Stimulated activated CD4-positive, alpha-beta T cell treated with anti-CD3 and anti-CD28 coated beads, Interleukin-12 subunit alpha, Interleukin-12 subunit beta, amount 100 ng/mL, for 48 hours (primary cell): ENCODE measurements at regions not wholly inside any gene's neighbourhood (a gene's known extent, or its start where the extent isn't known, plus 50 kb on each side); places are given as distances from the start of the nearest gene placed in this dataset.

Experiments
- DNase-seq, 3 donors: peaks; one replicate each; pipeline ENCODE4 v3.0.0-alpha.2; 2020; ENCODE audit warnings: low read depth in 2 of 3, low spot score in 1 of 3

GRCh38 chr16:63596716-63597115, 1525.1 kb downstream of the CDH11 start:
- no peak for DNase-seq

DNA sequence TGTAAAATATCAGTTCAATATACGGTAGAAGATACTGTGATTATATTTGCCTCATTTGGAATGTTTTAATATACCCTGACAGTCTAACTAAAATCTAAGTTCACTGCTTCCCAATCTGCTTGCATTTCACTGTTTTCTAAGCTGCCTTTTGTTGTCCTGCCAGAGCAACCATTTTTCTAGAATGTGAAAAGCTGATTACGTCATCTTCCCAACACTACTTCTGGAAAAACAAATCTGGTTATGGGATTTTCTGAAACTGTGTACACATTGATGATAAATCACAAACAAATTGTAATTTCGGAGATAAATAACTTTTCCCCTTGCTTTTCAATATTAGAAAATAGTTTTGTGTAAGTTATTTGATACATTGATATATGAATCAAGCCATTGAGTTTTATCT, 1529.0 kb downstream of the CDH11 start:
- no peak for DNase-seq

- DNase-seq: no peak
These were observed 1540.3 kb downstream of the CDH11 start for GRCh38 chr16:63581570-63581969.

DNA sequence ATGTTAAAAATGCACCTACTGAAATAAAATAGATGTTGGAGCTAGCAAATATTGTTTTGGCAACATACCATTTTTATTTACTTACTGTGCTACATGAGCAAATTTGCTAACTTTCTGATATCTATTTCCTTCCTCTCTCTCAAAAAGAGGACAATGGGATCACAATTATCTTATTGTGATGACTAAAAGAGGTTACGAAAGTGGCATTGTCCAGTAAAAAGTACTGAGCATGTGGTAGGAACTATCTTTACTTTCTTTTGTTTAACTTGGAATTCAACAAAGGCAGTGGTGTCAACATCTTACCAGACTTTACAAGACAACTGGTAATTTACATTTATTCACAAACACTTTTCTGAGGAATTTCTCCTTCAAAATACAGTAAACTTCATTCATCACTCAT, 1542.6 kb upstream of the CDH8 start:
- no peak for DNase-seq

GRCh38 chr16:63577891-63578290, 1541.7 kb upstream of the CDH8 start:
- no peak for DNase-seq

DNA sequence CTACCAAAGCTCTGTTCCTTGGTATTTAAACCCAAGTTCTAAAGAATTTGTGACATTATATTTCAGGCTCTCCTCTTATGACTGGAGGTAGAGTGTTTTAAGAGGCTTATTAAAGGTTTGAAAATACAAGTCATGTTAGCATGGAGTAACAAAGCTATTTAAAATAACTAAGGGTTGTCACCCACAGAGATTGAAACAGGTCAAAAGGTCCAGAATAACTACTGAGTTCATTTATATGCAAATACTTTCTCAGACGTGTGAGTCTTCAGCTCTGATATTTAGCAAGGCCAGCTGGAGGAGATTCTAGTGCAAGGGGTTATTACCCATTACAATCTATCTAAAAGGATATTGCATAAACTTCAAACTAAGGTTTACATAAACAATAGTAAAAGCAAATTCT, 1538.8 kb upstream of the CDH8 start:
- DNase-seq: no peak

DNA sequence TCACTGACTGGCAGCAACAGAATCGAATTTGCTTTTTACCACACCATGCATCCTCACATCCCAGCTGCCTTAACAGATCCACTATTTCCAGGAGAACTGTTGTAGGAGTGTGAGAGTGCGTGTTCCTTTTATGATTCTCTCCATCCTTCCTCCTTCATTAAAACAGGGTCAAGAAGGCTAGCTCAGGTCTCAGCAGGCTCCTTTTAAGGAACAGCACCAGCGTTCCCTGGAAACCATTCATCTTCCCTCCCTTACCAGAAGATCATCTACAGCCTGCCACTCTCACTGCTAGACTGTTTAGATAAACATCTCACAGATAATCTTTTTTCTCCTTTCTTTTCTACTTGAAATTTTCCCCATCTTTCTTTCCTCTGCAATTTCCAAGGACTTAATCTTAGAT, 1531.9 kb upstream of the CDH8 start:
- DNase-seq: no peak

GRCh38 chr16:63563819-63564505, 1527.7 kb upstream of the CDH8 start:
- DNase-seq: no peak

- no peak for DNase-seq
These were observed 1517.7 kb upstream of the CDH8 start for GRCh38 chr16:63553980-63554379.

DNA sequence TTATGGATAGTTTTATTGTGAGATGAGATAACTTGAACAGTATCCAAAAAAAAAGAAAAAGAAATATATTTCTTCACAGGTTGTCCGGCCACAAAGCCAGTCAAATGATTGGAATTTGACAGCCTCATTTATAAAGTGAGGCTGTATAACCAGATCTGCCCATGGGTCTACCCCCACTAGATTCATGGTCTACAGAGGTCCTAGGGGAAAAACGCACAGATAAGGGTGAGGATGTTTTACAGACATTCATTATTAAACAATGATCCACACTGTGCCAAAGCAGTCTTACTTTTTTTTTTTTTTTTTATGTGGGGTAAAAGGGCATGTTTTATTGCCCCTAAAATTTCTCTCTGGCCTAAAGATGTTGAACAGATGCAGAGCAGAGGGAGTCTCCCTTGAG, 1503.0 kb upstream of the CDH8 start:
- no peak for DNase-seq

DNA sequence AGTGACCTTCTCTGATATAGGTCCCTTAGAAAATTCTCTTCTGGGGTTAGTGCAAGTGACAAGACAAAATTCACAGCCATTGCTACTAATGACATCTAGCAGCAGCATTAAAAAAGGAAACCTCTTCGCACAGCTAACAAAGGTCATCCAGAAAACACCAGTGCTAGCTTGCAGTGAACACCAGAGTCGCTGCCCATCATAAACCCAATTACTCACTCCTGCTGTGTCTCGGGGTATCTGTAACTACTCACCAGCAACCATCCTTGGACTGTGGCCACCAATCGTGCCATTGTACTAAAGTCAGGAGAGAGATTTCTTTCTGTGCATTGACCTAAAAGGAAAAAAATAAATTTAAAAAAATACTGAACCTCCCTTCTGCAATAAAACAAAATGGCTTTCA, 1494.7 kb upstream of the CDH8 start:
- no peak for DNase-seq

DNA sequence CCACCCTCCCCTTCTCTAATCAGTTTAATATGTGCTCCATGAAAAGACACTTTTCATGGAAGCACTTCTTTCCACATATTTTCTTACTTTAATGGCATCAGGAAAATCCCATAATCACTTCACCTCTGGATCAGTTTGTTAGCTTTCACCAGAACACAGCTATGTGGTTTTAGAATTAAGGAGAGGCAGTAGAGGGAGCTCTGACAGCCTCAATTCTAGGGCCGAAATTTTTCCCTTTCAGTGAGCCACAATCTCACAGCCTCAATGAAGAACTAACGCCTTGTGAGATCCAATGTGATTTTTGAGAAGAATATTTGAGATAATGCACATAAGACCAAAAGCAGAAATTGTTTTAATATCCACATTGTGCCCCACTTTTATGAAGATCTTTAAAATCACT, 1494.0 kb upstream of the CDH8 start:
- no peak for DNase-seq

GRCh38 chr16:63527404-63527803, 1491.2 kb upstream of the CDH8 start:
- DNase-seq: no peak

DNA sequence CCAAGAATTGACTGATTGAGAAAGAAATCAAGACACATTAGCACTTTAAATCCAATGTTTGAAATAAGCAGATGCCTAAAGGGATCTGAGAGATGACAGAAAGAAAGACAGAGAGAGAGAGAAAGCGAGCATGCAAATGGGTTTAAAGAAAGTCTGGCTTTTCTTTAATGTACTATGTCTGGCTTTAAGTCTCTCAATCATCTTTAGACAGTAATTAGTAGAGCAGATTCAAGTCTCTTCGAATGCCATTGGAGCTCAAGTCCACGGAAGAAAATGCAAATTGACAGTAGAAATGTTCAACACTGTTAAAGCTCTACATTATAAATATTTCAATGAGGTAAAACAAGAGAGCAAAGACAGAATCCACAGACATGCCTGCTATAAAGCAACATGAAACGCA, 1480.2 kb upstream of the CDH8 start:
- no peak for DNase-seq

GRCh38 chr16:63512910-63513309, 1476.7 kb upstream of the CDH8 start:
- DNase-seq: no peak

- no peak for DNase-seq
These were observed 1461.2 kb upstream of the CDH8 start for GRCh38 chr16:63497408-63497807.

- no peak for DNase-seq
These were observed 1460.0 kb upstream of the CDH8 start for GRCh38 chr16:63496282-63496681.

DNA sequence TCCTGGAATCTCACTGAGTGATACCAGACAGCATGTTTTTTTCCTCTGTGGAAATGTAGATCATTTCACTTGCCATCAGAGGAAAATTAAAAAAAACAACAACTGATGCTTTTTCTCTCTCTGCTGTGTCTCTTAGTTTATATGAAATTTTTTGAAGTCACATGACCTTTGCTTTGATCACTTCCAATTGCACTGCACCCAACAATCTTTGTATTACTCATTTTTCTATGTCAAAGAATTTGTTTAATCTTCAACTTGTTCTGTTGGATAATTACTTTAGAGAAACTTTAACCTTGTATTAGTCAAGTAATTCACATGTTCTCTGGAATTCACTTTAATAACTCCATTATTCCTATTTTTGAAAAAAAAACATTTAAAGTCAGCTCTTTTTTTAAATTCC, 1452.7 kb upstream of the CDH8 start:
- DNase-seq: no peak

GRCh38 chr16:63481060-63481459, 1444.8 kb upstream of the CDH8 start:
- DNase-seq: no peak

DNA sequence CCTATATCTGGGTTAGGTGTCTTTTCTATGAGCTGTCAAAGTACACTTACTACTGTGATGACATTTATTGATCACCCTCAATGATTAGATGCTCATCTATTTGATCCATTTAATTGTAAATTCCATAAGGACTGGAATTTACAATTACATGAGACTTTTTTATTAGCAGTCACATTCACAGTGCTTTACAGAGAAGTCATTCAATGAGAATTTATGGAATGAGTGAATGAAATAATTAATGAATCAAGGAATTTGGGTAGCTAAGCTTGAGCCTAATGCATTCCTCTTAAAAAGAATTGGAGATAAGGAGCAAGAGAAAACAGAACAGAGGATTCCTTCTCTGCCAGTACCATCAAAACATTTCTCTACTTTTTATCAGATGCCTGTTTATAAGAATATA, 1437.5 kb upstream of the CDH8 start:
- no peak for DNase-seq

DNA sequence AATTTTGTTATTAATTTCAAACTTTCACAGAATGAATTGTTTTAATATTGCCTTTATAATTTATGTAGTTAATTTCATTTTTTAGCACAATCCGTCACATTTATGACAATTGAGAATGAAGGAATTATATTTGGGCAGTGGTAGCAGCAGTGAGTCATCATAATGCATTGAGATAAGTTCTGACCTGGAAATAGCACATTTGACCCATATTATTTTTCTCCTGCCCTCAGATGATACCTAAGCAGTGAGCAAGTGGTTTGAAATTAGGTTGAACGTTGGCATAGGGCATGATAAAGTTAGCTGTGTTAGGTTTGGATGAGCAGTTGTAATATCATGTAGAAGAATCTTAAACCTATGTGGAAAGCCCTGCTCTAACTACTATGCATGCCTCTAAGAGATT, 1431.3 kb upstream of the CDH8 start:
- DNase-seq: no peak

DNA sequence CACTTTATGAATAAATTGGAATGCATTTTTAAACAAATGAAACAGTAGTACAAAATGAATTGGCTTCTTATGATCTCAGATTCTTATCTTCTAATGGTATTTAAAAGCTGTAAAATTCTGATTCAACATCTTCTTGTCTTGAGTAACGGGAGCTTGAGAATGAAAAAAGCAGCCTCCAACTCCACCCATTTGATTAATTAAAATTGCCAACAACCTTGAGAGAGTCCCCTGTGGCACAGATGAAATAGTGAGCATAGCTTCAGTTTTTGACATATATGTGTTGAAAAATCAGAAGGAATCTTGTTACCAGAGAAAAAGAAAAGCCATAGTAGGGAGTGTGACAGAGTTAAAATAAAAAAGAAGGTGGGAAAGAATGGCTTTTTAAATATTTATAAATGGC, 1426.1 kb upstream of the CDH8 start:
- no peak for DNase-seq

- no peak for DNase-seq
These were observed 1425.1 kb upstream of the CDH8 start for GRCh38 chr16:63461248-63461841.
